ENCODE measurements at regions not wholly inside any gene's neighbourhood (a gene's known extent, or its start where the extent isn't known, plus 50 kb on each side); places are given as distances from the start of the nearest gene placed in this dataset.

- no peak for TF ChIP-seq POLR2A (IDR thresholded peaks at IDR 0.05)
- TF ChIP-seq CTCF (IDR thresholded peaks at IDR 0.05 in 4 of 5, conservative IDR thresholded peaks at IDR 0.05 in 1 of 5), result no peak
Measured at GRCh38 chr1:29426701-29427279, 190.5 kb downstream of the PTPRU start.

Data from gastrocnemius medialis (tissue), 4 donors.